NOMO-1 (cell line): ENCODE measurements at regions not wholly inside any gene's neighbourhood (a gene's known extent, or its start where the extent isn't known, plus 50 kb on each side); places are given as distances from the start of the nearest gene placed in this dataset.
"Not testable (repeated sequence)": the region's sequence is repeated elsewhere in the genome, so short reads cannot be mapped to it uniquely, and the experiment has no call there.

ENCODE experiments used
- DNase-seq, 2 experiments: peaks; one replicate each; lab custom pipeline; 2025; ENCODE audit not compliant: unreplicated experiment in 2 of 2; lab: John Stamatoyannopoulos, UW

DNA sequence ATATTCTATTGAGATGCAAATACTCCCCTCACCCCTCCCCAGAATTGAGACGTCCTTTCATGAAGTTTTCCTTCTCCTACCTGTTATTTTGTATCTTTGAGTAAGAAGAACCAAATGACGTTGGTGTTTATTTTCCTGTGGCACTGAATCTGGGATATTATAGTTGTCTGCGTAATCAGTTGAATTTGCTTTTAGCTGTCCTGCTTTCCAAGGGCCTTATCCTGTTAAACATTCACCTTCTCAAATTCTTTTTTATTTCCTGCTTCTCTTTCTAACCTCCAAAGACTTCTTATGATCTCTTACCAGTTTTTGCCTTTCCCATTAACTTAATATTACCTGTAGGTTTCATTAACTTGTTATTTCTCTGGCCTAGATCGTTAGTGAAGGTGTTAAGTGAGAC lies 1254.9 kb upstream of the WWC1 start:
- DNase-seq, result no peak

DNA sequence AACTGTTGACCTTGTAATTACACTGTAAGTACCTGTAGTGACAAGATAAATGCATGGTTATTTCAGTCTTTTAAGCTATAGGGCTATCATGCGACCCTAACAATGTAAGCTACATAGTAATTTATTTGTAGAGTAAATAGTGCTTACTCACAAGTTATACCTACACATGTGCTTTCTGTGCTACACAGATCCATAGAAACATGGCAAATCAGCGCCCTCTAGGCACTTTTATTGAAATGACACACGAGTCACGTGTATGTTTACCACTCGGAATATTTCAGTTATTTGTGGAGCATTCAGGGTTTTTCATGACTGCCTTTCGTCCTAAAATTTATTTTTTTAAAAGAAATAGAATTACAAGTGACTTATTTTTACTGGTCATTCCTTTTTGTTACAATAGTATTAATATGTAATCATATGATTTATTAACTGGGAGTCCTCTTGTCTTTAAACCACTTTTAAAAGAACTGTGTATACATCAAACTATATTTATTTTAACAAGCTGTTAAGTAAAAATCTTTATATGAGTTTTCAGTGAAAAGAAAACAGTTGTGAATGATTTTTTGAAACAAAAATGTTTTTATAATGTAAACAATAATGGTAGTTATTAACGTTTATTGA lies 1242.3 kb upstream of the WWC1 start:
- peak; percentile 1 to 47 for DNase-seq

DNA sequence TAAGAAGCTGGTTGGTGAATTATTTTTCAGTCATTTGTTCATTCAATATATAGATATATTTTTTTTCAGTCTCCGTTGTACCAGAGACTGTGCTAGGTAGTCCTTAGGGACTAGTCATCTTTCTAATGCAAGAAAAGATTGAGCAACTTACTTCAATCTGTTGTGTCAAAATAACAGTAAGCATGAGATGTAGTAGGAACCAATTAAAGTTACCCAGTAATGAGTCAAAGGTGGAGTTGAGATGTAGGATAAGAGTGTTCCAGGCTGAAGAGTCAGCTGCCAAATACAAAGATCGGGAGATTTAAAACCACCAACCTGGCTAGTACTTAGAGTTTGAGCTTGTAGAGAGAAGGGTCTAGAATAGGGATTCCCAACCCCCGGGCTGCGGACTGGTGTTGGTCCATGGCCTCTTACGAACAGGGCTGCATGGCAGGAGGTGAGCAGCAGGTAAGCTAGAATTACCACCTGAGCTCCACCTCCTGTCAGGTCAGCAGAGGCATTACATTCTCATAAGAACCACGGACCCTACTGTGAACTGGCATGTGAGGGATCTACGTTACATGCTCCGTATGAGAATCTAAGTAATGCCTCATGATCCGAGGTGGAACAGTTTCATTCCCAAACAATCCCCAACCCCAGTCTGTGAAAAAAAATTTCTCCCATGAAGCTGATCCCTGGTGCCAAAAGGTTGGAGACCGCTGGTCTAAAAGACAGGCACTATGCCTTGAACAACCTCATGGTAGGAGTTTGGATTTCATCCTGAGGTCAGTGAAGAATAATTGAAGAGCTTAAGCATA lies 1241.5 kb upstream of the WWC1 start:
- DNase-seq, result no peak

DNA sequence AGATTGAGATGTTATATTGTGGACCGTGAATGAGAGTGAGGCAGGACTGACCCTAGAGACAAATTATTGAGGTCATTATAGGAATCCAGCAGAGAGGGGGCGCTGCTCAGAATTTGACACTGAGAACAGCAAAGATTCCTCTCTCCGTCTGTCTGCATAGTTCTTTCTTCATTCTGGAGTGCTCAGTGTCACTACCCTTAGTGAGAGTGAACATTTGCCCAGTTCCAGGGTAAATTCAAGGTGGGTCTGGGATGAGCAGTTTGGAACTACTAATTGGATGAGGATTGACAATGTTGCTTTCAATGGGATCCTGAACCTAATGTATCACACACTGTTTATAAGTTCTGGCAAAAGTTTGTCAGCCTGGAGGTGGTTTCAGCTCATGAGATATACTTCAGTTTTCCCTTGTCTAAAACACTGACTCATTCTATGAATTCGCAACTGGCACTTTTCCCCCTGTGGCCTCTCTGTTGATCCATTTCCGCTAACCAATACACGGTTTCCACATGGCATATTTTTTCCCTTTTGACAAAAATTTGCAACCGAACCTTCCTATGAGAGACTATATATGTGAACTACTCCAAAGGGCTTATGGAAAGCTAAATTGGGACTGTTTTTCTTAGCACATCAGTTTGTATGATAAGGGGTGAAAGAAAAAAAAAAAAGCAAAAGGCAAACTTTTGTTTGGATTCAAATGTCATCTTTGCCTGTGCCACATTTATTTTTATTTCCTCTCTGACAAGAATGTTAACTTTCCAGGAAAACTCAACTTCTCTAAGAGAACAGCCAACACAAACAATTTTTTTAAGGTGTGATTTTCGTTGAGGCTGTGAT lies 1240.7 kb upstream of the WWC1 start:
- DNase-seq, result no peak

DNA sequence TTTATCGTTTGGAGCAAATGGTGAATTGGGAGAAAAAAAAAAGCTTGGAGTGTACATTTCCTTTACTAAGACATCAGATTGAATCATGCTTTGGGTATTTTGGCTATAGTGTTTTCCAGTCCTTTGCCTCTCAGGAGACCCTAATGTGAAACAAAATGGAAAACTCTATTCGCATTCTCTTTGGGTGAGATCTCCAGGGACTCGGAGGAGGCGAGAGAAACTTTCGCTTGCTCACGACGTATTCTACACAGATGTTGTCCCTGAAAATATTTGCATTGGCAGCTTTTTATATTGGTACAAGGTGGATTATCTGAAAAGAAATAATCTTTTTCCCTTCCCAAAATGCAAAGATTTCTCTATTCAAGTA lies 1240.1 kb upstream of the WWC1 start:
- no peak for DNase-seq

DNA sequence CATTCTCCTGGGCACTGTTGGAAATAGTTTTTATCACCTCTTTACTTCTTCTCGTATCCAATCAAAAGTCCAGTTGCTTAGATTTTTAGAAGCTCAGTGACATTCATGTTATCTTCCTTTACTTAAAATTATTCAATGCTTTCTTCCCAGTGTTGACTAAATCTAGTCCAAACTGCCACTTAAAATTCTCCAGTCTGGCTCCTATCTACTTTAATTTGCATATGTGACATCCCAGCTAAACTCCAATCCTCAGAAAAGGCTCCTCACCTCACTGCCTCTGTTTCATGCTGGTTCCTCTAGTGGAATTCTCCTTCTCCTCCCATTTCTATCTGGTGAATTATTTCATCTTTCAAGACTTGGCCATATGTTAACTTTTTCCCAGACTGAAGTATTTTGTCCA lies 1238.7 kb upstream of the WWC1 start:
- no peak for DNase-seq

DNA sequence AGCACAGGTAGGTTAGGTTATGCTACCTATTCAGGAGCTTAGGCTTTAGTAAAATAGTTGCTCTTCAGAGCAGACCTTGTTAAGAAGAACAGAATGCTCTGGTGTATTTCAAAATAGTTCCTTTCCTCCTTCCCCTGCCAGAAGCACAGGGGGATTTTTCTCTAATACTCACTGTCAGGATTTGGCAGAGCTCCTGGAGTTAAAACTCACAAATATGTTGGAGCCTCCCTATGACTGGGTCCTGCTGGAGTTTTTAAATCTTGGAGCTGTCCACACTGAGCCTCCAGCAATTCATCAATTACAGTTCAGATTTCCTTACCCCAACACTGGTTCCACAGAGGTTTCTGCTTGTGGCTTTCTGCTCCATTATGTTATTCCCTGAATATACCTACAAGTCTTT lies 1233.8 kb upstream of the WWC1 start:
- DNase-seq, result no peak

DNA sequence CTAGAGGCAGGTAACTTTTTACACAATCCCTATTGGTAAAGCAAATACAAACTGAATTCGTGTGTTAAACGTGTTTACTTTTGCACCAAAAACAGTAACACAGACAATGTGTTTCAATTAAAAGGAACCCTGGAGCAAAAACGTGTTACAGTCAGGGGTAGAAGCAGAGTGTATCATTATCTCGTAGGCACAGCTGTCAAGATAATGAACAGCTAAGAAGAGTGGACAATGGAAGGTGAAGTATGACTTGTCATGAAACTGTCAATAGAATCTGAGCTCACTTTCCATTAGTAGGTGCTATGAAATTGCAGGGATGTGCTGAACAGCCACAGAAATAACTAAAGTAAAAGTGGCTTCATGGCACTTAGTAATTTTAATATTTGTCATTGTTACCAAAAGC lies 1229.8 kb upstream of the WWC1 start:
- no peak for DNase-seq

DNA sequence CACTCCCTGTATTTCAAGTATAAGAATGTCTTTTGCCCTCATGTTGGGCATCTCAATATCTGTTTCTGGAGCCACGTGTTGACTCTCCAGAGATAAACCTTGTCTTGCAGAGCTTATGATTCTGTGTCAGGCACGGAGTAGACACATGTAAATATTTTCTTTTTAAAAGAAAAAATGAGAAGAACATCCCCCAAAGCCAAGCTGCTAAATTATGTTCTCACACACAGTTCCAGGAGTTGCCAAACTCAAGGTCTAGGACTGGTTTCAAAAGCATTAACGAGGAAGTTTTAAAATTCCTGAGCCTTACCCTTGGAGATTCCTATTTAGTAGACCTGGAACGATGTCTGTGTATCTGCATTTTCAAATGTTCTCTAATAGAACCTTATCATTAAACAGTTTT lies 1228.3 kb upstream of the WWC1 start:
- no peak for DNase-seq

DNA sequence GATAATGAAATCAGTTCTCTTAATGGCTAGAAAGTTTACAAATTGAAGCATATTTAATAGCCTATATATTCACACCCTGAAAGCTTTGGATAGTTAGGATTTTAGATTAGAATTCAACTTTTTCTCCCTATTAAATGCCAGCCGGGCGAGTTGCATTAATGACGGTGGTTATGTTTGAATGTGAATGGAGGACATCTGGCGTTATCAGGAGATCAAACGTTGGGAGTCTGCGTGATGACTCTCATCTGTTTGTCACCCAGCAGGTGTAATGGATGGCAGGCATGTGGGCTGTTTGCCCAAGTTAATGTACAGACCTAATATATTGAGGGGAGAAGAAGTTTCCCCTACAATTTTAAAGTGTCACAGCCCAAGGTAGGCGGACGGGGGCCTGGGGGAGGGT lies 1227.7 kb upstream of the WWC1 start:
- no peak for DNase-seq

DNA sequence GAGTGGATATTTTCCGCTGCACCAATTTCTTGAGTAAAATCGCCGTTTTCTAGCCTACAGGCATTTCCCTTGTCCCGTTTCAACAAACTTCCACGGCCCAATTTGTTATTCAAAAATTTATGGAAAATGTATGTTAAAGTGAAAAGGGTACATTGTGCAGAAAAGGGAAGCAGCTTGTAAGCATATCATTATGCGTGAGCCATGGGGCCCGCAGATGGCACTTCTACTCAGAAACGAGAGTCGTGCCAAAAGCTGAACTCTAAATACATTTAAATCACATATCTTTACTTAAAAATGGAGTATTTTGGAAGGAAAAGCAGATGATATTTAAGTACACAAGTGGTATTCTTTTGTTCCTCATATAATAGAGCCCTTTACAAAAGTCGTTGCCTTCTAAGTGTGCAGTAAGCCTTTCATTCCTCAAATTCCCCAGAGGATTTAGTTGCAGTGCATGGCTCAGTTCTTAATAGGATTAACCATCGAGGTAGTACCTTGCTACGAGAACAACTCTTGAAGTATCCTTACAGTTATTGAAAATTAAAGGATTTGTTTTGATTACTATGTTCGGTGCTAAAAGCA lies 1227.2 kb upstream of the WWC1 start:
- DNase-seq, result no peak

DNA sequence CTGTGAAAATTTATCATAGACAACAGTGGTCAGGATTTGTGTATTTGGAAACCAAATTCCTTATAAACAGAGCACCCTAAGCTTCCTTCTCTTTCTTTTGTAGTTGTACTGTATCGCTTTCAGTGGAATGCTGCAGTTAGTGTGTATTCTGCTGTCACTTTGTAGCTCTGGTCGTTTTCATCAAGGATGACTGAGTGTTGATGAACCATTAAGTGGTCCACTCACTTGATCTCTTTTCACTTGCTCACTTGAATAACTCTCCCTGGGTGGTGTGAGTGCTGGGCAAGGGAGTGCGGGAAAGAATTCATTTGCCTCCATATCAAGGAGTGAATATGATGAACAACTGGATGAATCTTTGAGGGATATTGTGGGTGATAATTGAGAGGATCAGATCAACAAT lies 1225.7 kb upstream of the WWC1 start:
- DNase-seq, result no peak

DNA sequence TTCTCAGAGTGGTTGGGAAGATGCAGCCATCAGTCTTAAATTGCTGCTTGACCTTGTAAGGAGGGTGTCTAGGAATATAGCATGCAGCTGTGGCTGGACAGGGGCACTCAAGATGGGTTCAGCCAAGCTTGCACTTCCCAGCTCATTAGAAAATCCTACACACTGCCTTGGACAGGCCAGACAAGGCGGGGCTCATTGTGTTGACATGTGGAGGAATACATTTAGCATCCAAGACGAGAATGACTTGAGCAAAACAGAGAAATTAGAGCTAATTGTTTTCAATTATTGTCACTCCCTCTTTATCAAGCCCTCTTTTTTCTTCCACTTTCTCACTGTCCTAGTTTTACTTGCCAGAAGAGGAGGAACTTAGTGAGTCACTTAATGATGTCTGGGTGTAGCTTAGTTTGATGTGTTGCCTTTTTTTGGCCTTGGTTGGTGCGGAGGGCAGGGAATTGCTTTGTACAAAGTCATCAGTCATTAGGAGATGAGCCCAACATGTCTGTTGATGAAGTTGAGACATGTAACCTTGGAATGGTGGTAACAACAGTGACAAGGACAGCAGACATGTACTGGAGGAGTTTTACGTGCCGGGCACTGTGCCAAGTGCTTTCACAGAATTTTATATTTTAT lies 1219.3 kb upstream of the WWC1 start:
- no peak for DNase-seq

DNA sequence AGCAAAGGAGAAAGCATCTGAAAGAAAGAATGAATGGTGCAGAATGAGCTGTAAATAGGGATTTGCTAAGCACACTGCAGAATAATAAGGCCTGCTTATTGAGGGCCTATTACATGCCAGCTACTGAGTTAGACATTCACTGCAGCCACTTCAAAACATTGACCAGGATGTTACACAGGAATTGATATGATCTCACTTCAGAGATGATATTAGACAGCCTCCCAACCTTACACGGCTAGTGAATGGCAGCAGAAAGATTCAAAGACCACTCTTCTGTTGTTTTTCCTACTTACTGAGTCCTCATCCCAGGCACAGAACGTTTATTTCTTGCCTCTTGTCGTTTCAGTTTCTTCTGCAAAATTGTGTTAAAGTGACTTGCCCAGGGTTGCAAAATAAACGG lies 1209.9 kb upstream of the WWC1 start:
- no peak for DNase-seq

DNA sequence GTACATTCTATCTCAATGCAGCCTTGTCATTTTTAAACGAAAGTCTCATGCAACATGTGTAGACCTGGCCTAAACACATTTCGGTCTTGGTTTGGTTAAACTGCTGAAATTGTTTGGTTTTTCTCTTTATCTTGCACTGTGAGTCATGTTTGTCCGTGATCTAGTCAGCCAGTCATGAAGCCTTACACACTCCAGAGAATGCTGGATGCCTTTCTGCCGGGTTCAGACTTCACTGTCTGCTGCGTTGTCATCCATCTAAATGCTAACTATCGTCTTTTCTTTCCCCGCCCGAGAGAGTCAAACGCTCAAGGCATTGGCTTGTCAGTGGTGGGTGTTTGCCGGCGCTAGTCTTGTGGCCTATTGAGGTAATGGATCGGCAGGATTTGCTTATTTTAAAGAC lies 1194.6 kb upstream of the WWC1 start:
- DNase-seq, result no peak

DNA sequence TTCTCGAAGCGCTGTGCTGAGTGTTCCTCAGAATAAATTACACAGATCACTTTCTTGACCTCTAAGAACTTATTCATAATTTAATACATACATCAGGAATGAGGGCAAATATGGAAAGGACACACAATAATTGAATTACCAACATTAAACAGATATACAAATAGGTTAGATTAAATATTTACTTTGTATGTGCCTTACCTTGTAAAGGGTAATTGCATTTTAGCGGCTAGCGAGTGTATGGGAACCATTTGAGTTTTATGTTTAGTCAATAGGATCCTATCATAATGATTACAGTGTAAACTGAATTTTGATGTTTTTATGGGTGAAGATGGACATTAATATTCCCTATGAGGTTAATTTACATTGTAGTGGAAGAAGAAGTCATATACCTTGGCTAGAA lies 1187.1 kb upstream of the WWC1 start:
- DNase-seq, result no peak

DNA sequence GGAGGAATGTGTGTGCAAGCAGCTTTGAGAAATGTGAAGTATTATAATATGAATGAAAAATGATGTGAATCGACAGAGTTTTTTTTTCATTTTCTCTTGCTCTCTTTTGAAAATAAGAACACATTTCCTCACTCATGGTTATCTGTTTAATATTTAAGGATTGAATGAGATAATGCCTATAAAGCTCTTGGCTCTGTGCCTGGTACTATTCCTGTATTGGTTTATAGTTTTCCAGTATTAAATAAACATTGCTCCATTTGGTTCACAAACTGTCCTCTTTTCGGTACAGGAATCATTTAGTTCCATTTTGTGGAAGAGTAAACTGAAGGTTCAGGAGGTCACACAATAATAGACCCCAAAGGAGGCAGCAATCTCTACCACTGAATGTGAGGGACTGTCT lies 1185.5 kb upstream of the WWC1 start:
- DNase-seq, result no peak

DNA sequence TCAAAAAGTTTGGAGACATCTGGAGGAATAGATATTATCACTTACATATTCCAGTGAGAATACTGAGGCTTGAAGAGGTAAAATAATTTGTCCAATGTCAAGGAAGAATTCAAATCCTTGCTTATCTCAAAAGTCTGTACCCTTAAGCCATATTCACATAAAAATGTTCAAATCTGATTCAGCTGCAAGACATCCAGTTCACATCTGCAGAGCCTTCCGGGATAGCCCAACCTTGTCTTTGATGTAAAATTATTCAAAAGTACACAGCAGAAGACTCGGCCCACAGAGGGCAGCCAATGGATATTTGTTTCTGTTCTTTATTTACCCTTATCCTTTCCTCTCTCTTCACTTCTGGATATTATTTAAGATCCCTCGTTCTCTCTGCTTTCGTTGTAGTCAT lies 1183.8 kb upstream of the WWC1 start:
- DNase-seq, result no peak

DNA sequence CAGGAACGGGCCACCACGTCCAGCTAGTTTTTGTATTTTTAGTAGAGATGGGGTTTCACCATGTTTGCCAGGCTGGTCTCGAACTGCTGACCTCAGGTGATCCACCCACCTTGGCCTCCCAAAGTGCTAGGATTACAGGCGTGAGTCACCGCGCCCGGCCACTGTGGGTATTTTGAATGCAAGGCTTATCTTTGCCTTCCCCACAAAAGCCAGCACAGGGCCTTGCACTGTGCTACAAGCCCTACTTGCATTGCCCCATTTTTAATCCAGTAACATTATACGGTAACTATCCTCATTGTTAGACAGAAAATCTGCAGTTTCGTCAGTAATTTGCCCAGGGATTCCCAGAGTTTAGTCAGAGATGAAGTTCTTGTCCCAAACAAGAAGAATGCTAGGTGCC lies 1183.2 kb upstream of the WWC1 start:
- not testable (repeated sequence) for DNase-seq

DNA sequence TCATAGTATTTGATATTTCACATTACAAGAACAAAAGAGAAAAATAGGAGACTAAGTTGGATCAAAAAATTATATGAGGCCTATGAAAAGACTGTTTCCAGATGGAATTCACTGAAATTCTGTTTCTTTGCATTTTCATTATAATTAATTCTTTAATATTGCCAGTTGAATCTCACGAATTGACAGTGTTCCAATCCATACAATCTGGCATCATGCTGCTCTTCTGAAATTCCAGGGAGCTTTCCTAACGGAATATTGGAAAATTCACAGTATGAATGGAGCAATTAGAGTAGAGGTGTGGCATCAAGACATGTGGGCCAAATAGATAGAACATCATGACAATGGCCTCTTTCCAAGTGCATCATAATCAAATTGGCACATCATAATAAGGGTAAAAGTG lies 1178.9 kb upstream of the WWC1 start:
- DNase-seq, result no peak

DNA sequence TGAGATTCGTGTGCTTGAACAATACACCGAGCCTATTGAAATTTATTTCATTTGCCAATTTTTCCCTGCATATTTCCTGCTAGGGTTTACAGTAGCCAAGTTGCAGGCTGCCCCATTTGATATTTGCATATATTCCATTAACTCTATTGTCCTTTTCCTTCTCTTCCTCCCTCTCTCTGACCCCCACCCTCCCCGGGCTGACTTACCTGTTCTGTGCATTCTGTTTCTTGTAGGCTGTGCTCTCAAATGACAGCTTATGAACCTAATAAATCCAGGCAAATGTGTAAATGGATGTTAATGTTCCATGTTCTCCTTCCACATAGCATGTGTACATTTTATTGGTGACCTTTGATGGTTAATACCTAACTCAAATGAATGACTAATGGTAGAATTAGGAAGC lies 1169.2 kb upstream of the WWC1 start:
- DNase-seq, result no peak
